Type B pancreatic cell (in vitro differentiated cells): ENCODE measurements at regions not wholly inside any gene's neighbourhood (a gene's known extent, or its start where the extent isn't known, plus 50 kb on each side); places are given as distances from the start of the nearest gene placed in this dataset.

Experiments used
- DNase-seq: peaks from one replicate; pipeline ENCODE4 v3.0.0; 2021; ENCODE audit warnings: mixed read lengths; ENCODE audit not compliant: unreplicated experiment; ENCODE audit errors: extremely low spot score
- H3K27ac Mint-ChIP-seq: 2 replicates; pipeline ENCODE4 v1.8.0; 2021; ENCODE audit warnings: mild to moderate bottlenecking, mixed read lengths
- H3K27me3 Mint-ChIP-seq: 2 replicates; pipeline ENCODE4 v1.8.0; 2021; ENCODE audit warnings: mixed read lengths
- H3K36me3 Mint-ChIP-seq: 2 replicates; pipeline ENCODE4 v1.8.0; 2021; ENCODE audit warnings: mixed read lengths
- H3K4me1 Mint-ChIP-seq: one replicate; pipeline ENCODE4 v1.8.0; 2021; ENCODE audit warnings: mixed read lengths; ENCODE audit not compliant: unreplicated experiment
- H3K4me3 Mint-ChIP-seq: 2 replicates; pipeline ENCODE4 v1.8.0; 2021; ENCODE audit warnings: mild to moderate bottlenecking, mixed read lengths
- H3K9me3 Mint-ChIP-seq: 2 replicates; pipeline ENCODE4 v1.8.0; 2021; ENCODE audit warnings: mixed read lengths
- CTCF ChIP-seq: fragments of 200-600 bp; sonication (generic); conservative IDR thresholded peaks from 2 replicates; pipeline ENCODE4 v1.5.0; 2021; ENCODE audit warnings: antibody characterized with exemption, mild to moderate bottlenecking

DNA sequence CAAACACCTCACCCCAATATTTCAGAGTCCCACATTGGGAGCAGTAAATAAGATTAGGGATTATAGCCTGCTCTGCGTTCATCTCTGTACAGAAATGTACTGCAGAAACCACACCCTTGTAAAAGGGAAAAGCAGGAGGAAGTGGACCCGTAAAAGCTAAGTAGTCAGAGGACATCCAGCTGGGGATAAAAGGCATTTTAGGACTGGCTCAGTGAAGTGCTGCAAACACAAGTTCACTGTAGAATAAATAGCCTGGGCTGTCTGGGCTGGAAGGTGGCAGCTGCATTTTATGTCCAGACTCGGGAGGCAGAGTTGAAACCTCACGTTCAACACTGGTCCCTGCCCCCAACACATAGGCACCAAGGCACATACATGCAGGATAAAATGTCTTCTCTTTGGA is 178.7 kb upstream of the FAT1 start:
- Mint-ChIP-seq H3K4me3 (no peak overlapping the region), H3K27ac (no peak overlapping the region), H3K27me3 (no peaks in the 10 kb centered on the region), H3K4me1 (peaks cover 9% of the 10 kb centered on the region), H3K36me3 (no peaks in the 10 kb centered on the region), H3K9me3 (no peaks in the 10 kb centered on the region)
- DNase-seq: no peak
- TF ChIP-seq CTCF: no peak

DNA sequence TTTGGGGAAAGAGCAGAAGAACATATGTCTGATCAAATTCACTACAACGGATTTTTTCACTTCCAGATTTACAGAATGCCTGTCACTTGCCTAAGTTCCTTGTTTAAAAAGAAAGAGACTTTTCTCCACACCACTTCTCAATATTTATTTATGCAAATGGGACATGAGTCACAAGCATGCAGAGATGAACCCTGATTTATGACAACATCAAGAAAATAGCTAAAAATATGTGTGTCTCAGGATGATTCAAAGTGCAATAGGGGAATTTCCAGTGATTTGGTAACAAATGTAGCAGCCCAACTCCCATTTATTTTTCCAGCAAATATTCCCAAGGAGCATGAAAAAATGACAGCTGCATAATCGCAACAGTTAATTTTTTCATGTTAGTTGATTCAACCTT is 180.4 kb upstream of the FAT1 start:
- Mint-ChIP-seq H3K4me1 (peaks cover 9% of the 10 kb centered on the region), H3K27me3 (no peaks in the 10 kb centered on the region), H3K27ac (no peak overlapping the region), H3K36me3 (no peaks in the 10 kb centered on the region), H3K4me3 (no peak overlapping the region), H3K9me3 (no peaks in the 10 kb centered on the region)
- no peak for TF ChIP-seq CTCF
- DNase-seq: no peak

DNA sequence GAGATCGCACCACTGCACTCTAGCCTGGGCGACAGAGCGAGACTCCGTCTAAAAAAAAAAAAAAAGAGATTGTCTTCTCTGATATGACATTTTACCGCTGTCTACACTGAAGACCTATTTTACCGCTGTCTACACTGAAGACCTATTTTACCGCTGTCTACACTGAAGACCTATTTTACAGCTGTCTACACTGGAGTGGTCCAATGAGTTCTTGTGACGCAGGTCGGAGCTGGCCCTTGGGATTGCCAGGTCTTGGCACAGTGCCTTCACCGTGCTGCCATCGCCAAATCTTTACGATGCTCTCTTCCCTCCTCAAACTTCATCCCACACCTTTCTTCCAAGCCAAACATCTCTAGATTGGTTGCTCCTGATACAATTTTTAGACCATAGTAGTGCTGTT is 183.1 kb upstream of the FAT1 start:
- no peaks in the 10 kb centered on the region for H3K9me3 Mint-ChIP-seq
- no peak for DNase-seq
- peaks cover 4% of the 10 kb centered on the region for H3K4me1 Mint-ChIP-seq
- no peak for TF ChIP-seq CTCF
- no peaks in the 10 kb centered on the region for H3K36me3 Mint-ChIP-seq
- no peak overlapping the region for H3K4me3 Mint-ChIP-seq
- no peaks in the 10 kb centered on the region for H3K27me3 Mint-ChIP-seq
- H3K27ac Mint-ChIP-seq: no peak overlapping the region

GRCh38 chr4:186910385-186910784 is 186.7 kb upstream of the FAT1 start:
- Mint-ChIP-seq H3K4me1 (no peaks in the 10 kb centered on the region), H3K4me3 (no peak overlapping the region), H3K27me3 (no peaks in the 10 kb centered on the region), H3K9me3 (no peaks in the 10 kb centered on the region), H3K36me3 (no peaks in the 10 kb centered on the region), H3K27ac (no peak overlapping the region)
- TF ChIP-seq CTCF: no peak
- no peak for DNase-seq

GRCh38 chr4:186912606-186913005 is 188.9 kb upstream of the FAT1 start:
- no peak overlapping the region for H3K4me3 Mint-ChIP-seq
- DNase-seq: no peak
- no peaks in the 10 kb centered on the region for H3K36me3 Mint-ChIP-seq
- no peaks in the 10 kb centered on the region for H3K4me1 Mint-ChIP-seq
- H3K27me3 Mint-ChIP-seq: no peaks in the 10 kb centered on the region
- H3K9me3 Mint-ChIP-seq: no peaks in the 10 kb centered on the region
- H3K27ac Mint-ChIP-seq: no peak overlapping the region
- TF ChIP-seq CTCF: no peak

DNA sequence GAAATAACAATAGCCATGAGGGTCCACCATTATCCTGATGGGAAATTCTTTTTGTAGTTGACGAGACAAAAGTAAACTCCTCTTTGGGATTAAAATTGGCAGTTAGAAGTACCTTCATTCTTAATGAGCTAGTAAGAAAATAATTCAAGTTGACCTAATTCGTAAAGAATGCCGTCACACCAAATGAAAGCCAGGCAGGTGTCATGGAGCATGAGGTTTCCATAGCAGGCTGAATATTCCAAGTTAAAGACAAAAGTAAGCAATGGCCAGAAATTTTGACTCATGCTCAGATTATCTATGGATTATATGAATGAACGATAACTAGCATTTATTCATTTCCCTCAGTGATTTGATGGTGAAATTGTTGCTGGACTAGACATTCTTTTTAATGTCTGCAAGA is 192.2 kb upstream of the FAT1 start:
- peaks cover 3% of the 10 kb centered on the region for H3K9me3 Mint-ChIP-seq
- H3K27me3 Mint-ChIP-seq: no peaks in the 10 kb centered on the region
- H3K27ac Mint-ChIP-seq: no peak overlapping the region
- no peak for TF ChIP-seq CTCF
- H3K4me3 Mint-ChIP-seq: no peak overlapping the region
- DNase-seq: no peak
- H3K4me1 Mint-ChIP-seq: peaks cover 4% of the 10 kb centered on the region
- H3K36me3 Mint-ChIP-seq: no peaks in the 10 kb centered on the region
